Left forelimb (tissue), 1 donor: ENCODE measurements at regions not wholly inside any gene's neighbourhood (a gene's known extent, or its start where the extent isn't known, plus 50 kb on each side); places are given as distances from the start of the nearest gene placed in this dataset.

Experiments
- DNase-seq: peaks from one replicate; pipeline ENCODE4 v3.0.0-alpha.2; 2018; ENCODE audit warnings: low spot score

GRCh38 chr14:71362282-71362681 lies 455.0 kb downstream of the PCNX1 start:
- DNase-seq = no peak

DNA sequence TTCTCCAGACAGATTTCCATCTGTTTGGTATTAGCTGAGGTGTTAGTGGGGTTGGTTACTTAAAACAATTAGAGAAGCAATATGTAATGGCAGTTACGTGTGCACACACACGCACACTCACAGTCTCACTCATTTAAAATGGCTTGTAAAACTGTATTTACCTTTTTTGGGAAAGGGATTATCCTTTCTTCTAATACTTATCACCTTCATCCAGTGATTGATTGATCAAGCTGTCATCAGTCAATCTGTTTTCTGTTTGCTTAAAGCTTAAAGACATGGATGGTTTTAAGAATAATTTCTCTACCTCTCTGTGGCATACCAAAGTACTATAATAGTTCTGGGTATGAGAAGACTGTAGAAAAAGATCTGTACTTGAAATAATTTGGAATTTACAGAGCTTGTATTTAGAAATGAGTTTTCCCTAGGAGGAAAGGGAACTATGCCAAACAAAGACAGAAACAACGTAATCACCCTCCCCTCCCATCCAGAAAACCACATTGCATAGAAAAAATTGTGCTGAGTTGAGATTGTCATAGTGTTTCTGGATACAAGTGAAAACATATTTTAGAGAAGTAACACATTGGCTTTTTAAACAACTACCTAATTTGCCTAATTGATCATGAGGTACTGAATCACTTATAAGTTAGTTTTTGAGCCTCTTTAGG lies 455.8 kb downstream of the PCNX1 start:
- no peak for DNase-seq

- no peak for DNase-seq
Measured at GRCh38 chr14:71363946-71364925, 457.0 kb downstream of the PCNX1 start.

DNA sequence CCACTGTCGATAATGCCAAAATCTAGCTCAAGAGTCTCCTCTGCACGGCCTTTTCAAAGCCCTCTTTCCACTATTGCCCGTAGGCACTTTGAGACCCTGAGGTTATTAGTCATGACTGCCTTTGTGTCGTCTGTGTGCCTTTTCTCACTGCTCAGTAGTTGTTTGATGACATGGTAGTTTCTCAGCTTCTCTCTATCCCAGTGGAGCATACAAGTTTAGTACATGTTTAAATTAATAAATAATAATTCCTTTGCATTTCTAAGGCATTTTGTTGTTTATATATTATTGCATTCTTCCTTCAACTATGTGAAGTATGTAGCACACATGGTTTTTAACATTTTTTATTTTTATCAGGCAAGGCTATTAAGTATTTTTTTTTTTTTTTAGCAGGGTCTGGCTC lies 458.1 kb downstream of the PCNX1 start:
- DNase-seq = no peak

GRCh38 chr14:71366861-71367260 lies 459.6 kb downstream of the PCNX1 start:
- no peak for DNase-seq

DNA sequence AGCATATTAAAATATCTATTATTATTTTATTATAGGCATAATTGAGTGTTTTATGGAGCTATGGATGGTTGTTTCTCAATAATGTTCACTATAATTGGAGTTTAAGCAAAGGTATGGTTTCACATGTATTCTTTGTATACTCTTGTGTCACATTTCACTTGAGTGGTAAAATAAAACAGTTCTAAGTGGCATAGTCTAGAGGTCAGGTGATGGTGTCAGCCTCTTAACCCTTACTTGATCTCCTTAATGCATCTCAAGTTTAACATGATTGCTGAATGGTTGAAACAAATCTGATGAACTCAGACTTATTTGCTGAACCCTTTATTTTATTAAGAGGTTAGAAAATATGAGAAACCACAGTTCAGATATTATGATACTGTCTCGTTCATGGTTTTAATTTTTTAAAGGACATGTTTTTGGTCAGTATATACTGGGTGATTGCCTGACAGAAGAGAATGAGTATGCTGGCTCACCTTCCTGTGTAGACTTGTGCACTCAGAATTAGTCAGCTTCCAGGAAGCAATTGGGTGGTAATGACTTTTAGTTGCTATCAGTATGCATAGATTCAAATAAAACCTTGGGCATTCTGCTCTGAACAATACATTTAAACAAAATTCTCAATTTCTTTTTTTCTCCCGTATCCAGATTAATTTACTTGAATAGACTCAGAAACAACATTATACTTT lies 464.6 kb downstream of the PCNX1 start:
- no peak for DNase-seq

DNA sequence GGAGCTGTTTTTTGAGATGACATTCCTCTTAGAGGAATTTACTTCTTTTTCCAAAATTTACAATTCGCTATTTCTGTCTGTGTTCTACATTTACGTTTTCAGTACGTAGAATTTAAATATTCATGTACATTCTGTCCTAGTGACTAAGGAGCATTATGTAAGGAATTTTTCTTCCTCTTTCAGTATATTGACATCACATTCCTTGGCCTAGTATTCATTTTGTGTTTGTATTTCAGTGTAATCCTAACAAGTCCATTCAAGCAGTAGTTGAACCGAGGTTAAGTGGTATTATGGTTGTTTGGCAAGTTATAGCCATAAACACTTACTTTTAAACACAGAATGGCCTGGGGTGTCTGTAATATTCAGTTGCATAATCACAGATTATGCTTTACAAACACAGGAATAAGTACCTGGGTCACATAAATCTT lies 465.2 kb downstream of the PCNX1 start:
- DNase-seq = no peak

GRCh38 chr14:71373773-71374172 lies 466.5 kb downstream of the PCNX1 start:
- no peak for DNase-seq

- DNase-seq = no peak
Measured at GRCh38 chr14:71374989-71375388, 467.7 kb downstream of the PCNX1 start.

GRCh38 chr14:71377099-71377498 lies 469.8 kb downstream of the PCNX1 start:
- DNase-seq = no peak

DNA sequence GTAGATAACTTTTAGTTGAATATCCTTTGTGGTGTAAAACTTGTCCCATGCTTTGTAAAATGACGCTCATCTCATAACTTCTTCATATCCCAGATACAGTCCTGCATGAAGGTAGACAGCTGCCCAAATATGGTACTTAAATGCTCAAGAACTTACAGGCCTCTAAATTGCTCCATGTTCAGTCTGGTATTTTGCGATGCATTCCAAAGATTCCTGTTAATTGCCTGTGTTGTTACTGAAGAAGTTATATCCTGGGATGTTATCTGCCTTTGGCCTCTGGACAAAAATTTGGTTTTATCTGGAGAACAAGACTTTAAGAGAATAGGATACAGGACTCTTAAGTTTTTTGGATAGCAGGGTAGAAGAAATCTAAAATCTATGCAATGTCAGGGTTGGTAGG lies 473.0 kb downstream of the PCNX1 start:
- DNase-seq = no peak

DNA sequence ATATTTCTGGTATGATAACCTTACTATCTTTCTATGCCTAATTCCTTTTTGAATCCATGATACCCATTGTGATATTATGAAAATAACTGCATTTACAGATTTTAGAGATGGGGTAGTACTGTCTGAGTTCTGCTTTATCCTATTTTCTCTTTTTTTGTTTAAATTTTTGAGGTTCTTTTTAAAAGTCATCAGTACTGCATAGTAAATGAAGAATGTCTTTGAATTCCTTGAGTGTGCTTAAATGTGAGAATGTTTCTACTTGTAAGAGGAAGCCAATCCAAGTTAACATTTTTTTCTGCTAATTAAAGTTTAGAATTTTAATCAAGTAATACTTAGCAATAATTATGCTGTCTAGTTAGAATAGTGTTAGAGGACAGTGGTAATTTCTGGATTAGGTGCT lies 474.6 kb downstream of the PCNX1 start:
- DNase-seq = no peak

DNA sequence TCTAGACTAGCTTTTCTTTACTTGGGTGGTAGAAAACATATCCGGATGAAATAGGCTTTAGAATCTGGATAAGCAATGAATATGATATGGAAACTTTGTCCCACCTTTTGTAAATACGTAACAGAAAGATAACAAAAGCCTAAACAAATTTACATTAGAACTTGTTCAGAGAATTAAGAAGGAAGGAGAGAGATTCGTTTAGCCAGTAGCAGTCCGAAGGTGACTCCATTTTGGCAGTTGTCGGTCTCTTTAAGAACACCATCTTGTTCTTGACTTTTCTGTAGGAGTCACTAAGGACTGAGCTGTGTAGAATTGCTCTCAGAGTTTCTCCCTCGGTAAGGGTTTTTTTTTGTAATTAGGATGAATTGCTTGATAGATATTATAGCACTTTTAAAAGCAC lies 475.1 kb downstream of the PCNX1 start:
- no peak for DNase-seq

GRCh38 chr14:71383510-71383909 lies 476.3 kb downstream of the PCNX1 start:
- no peak for DNase-seq

DNA sequence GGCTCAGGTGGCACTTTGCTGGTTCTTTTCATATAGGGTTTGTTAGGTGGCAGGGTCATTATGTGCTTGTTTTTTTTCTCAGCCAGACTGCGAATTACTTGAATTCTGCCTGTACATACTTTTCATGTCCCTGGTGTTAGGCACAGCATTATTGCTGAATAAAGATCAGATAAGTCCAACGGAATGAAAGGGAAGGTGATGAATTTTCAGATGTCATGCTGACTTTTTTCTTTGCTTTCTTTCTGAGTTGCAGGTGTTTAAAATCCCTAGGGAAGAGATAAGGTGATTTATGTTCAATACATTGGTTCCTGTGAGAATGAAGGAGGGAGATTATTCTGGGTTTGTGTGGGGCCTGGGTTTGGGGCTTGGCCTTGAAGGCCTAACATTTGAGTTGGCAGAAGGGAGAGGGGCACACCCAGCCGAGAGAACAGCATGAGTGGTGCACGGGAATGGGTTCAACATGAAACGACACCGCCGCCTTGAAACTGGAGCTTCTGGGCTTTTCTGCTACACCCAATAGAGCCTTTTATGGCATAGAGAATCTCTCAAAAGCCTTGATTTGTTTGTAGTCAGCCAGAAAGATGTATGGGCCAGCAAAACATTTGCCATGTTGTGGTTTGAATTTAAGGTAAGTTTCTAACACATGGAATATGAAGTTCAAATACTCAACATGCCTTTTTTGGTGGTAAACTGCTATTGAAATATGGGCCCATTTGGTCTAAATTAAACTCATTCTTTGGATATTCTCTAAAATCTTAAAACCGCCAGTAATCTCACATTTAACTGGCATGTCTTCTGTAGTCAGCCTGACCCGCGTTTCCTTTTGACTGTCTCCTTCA lies 477.0 kb downstream of the PCNX1 start:
- no peak for DNase-seq

DNA sequence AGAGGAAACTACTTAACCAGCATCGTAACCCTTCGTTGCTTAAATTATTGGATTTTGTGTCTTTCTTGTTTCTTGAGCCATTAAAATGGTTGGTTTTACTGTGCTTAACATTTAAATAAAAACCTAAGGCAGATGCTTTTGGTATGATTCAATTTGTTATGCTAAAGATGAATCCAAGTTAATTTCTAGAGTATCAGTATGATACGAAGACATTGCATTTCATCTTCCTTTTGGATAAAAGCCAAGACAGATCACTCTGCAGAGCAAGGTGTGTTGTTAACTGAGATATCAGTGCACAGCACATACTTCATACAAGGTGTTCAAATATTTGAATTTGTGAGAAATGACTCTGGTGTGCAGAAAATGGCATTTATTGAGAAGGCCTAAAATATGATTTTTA lies 480.5 kb downstream of the PCNX1 start:
- no peak for DNase-seq

DNA sequence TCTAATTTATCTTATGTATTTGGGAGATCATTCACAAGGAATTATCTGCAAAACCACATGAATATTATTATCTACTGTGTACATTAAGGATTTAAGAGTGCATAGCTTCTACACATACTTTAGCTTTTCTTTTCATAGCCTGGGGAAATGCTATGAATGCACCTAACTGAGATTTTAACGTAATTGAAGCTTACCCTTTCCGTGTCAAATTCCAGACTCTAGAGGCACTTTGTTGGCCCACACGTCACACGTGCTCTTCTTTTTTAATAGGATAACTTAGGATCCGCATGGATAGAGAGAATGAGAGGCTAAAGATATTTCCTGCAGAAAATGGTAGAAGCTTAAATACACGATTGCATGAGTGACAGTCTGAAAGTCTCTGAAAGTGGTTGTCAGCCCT lies 481.1 kb downstream of the PCNX1 start:
- DNase-seq = no peak

DNA sequence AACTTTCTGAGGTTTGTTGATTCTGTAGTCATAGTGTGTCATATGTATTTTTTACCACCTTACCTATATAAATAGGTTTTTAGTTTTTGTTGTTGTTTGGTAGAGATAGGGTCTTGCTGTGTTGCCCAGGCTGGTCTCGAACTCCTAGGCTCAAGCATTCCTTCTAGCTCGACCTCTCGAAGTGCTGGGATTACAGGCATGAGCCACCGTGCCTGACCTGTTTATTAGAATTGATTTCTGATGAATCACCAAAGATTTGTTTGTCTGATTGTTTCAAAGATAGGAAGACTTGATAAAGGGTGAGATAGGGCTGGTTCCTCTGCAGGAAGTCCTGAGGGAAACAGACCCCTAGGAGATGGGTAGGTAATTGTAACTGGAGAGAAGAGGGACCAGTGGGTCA lies 481.6 kb downstream of the PCNX1 start:
- DNase-seq = no peak

DNA sequence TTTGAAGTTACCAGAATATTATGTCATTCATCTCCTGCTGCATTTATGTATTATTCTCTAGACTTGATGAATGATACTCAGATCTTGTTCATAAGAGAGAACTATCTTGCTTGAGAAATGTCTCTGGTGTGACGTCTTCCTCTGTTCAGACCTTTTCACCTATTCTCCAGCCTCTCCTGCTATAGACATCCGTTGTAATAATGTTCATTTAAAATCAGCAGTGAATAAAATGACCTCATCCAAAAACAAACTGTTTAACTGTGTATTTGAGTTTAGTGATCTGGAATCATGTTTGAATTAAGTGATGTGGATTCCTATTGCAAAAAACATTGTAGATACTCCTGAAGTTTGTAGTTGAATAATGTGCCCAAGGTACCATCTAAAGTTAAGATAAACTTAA lies 487.1 kb downstream of the PCNX1 start:
- DNase-seq = no peak

GRCh38 chr14:71395151-71395604 lies 487.9 kb downstream of the PCNX1 start:
- no peak for DNase-seq

- DNase-seq = no peak
Measured at GRCh38 chr14:71395636-71396035, 488.4 kb downstream of the PCNX1 start.
